ENCODE measurements at regions not wholly inside any gene's neighbourhood (a gene's known extent, or its start where the extent isn't known, plus 50 kb on each side); places are given as distances from the start of the nearest gene placed in this dataset.

GRCh38 chr1:109826446-109826845 lies 62.7 kb upstream of the EPS8L3 start:
- Histone ChIP-seq H3K9me3 (ENCODE audit: control insufficient read depth, low read depth, low read length) (no peaks in the 10 kb centered on the region), H3K9ac (ENCODE audit: low read length) (no peak overlapping the region), H3K4me3 (ENCODE audit: low read length) (no peak overlapping the region), H3K27me3 (ENCODE audit: control insufficient read depth, insufficient read depth, low read length) (no peaks in the 10 kb centered on the region), H3K4me1 (ENCODE audit: control insufficient read depth, low read depth, low read length) (peaks cover 12% of the 10 kb centered on the region), H3K27ac (ENCODE audit: low read length) (no peak overlapping the region), H3K36me3 (ENCODE audit: control insufficient read depth, low read depth, low read length) (no peaks in the 10 kb centered on the region)

- Histone ChIP-seq H3K9ac (ENCODE audit: low read length) (no peak overlapping the region), H3K4me1 (ENCODE audit: control insufficient read depth, low read depth, low read length) (peaks cover 4% of the 10 kb centered on the region), H3K27me3 (ENCODE audit: control insufficient read depth, insufficient read depth, low read length) (no peaks in the 10 kb centered on the region), H3K9me3 (ENCODE audit: control insufficient read depth, low read depth, low read length) (no peaks in the 10 kb centered on the region), H3K27ac (ENCODE audit: low read length) (no peak overlapping the region), H3K4me3 (ENCODE audit: low read length) (no peak overlapping the region), H3K36me3 (ENCODE audit: control insufficient read depth, low read depth, low read length) (no peaks in the 10 kb centered on the region)
These were observed 60.8 kb upstream of the EPS8L3 start for GRCh38 chr1:109824349-109825115.

DNA sequence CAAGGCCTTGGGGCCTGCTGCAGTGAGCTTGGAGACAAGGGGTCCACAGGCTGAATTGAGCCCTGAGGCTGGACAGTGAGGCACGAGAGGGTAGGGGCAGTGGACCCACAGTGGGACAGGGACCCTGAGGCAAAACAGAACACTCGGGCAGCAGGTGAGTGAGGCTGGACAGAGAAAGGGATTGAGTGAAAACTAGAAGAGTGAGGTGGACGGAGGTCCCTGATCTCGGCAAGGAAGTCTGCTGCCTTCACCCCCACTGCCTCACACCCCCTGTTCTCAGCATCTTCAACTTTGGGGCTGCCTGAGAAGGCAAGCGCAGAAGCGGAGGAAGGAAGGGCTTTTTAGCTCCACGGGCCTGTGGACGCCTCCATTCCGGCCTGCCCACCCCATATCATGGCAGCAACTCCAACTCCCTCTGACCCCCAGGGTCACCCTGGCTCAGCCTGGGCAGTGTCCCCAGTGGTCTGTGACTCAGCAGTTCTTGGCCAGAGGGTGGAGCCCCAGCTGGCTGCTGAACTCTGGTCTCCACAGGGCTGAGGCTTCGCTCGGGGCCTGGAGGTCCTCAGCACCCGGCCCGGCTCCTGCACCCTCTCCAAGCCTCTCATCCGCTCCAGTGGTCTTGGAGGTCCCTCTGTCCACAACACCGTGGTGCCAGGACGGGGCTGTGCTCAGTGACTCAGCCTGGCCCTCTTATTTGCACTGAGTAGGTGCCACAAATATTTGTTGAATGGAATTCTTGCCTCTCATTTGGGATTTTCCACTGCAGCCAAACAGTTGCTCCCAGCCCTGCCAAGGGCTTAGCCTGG lies 60.0 kb upstream of the EPS8L3 start:
- Histone ChIP-seq H3K9ac (ENCODE audit: low read length) (no peak overlapping the region), H3K27me3 (ENCODE audit: control insufficient read depth, insufficient read depth, low read length) (no peaks in the 10 kb centered on the region), H3K4me3 (ENCODE audit: low read length) (no peak overlapping the region), H3K9me3 (ENCODE audit: control insufficient read depth, low read depth, low read length) (no peaks in the 10 kb centered on the region), H3K27ac (ENCODE audit: low read length) (no peak overlapping the region), H3K36me3 (ENCODE audit: control insufficient read depth, low read depth, low read length) (no peaks in the 10 kb centered on the region), H3K4me1 (ENCODE audit: control insufficient read depth, low read depth, low read length) (no peaks in the 10 kb centered on the region)

DNA sequence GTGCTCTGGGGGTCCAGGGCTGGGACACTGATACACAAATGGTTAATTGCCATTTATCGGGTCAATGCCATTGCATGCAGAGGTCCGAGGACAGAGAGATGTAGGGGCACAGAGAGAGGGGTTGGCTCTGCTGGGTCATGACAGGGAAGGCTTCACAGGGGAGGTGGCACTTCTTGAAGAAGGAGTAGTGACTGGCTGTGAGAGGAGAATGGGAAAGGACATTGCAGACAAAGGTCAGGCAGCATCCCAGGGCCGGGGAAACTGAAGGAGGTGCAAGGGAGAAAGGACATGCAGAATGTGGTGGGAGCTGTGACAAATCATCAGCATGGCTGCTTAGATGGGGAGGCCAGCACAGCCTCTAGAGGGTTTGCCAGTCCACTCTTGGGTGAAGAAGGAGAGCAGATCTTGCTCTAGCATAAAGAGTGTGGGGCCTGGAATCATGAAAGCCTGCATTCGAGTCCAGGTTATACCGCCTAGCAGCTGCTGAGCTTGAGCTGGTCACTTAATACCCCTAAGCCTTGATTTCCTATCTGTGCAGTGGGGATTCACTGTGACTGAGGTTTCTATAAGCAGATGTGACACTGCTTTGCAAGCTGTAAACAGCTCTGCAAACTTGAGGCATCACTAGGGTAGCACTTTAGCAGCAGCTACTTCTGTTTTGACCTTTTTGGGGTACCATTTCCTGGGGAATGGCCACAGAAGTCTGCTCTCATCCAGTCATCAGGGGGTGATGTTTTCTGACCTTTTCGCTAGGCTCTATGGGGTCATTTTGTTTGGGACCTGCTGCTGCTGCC lies 59.2 kb upstream of the EPS8L3 start:
- H3K27ac ChIP-seq (ENCODE audit: low read length), result no peak overlapping the region
- no peaks in the 10 kb centered on the region for H3K9me3 ChIP-seq (ENCODE audit: control insufficient read depth, low read depth, low read length)
- H3K36me3 ChIP-seq (ENCODE audit: control insufficient read depth, low read depth, low read length), result no peaks in the 10 kb centered on the region
- H3K9ac ChIP-seq (ENCODE audit: low read length), result no peak overlapping the region
- no peak overlapping the region for H3K4me3 ChIP-seq (ENCODE audit: low read length)
- no peaks in the 10 kb centered on the region for H3K27me3 ChIP-seq (ENCODE audit: control insufficient read depth, insufficient read depth, low read length)
- no peaks in the 10 kb centered on the region for H3K4me1 ChIP-seq (ENCODE audit: control insufficient read depth, low read depth, low read length)

GRCh38 chr1:109821831-109822745 lies 58.4 kb upstream of the EPS8L3 start:
- Histone ChIP-seq H3K27ac (ENCODE audit: low read length) (no peak overlapping the region), H3K27me3 (ENCODE audit: control insufficient read depth, insufficient read depth, low read length) (no peaks in the 10 kb centered on the region), H3K36me3 (ENCODE audit: control insufficient read depth, low read depth, low read length) (no peaks in the 10 kb centered on the region), H3K9ac (ENCODE audit: low read length) (no peak overlapping the region), H3K4me3 (ENCODE audit: low read length) (no peak overlapping the region), H3K9me3 (ENCODE audit: control insufficient read depth, low read depth, low read length) (no peaks in the 10 kb centered on the region), H3K4me1 (ENCODE audit: control insufficient read depth, low read depth, low read length) (no peaks in the 10 kb centered on the region)

DNA sequence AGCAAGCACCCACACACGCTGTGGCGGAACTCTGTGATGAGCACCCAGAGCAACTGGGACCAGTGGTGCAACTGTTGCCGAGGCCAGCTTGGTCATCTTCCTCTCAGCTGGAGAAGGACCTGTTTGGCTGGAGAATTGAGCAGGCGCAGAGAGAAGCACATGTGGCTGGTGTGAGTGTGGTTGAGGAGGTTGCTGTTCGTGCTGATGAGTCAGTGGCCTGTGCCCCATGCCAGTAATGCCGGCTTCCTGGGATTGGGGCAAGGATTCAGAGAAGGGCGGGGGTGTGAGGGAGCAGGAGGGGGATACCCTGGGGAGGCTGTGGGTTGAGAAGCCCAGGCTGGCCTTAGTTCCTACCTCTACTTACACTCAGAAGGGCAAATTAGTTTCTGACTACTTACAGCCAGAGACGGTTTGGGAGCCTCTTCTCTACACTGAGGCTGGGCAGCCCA lies 57.5 kb upstream of the EPS8L3 start:
- Histone ChIP-seq H3K9ac (ENCODE audit: low read length) (no peak overlapping the region), H3K27ac (ENCODE audit: low read length) (no peak overlapping the region), H3K4me3 (ENCODE audit: low read length) (no peak overlapping the region), H3K4me1 (ENCODE audit: control insufficient read depth, low read depth, low read length) (no peaks in the 10 kb centered on the region), H3K27me3 (ENCODE audit: control insufficient read depth, insufficient read depth, low read length) (no peaks in the 10 kb centered on the region), H3K36me3 (ENCODE audit: control insufficient read depth, low read depth, low read length) (no peaks in the 10 kb centered on the region), H3K9me3 (ENCODE audit: control insufficient read depth, low read depth, low read length) (no peaks in the 10 kb centered on the region)

GRCh38 chr1:109819906-109820305 lies 56.2 kb upstream of the EPS8L3 start:
- Histone ChIP-seq H3K27ac (ENCODE audit: low read length) (no peak overlapping the region), H3K27me3 (ENCODE audit: control insufficient read depth, insufficient read depth, low read length) (no peaks in the 10 kb centered on the region), H3K9ac (ENCODE audit: low read length) (no peak overlapping the region), H3K4me1 (ENCODE audit: control insufficient read depth, low read depth, low read length) (no peaks in the 10 kb centered on the region), H3K9me3 (ENCODE audit: control insufficient read depth, low read depth, low read length) (peaks cover 4% of the 10 kb centered on the region), H3K36me3 (ENCODE audit: control insufficient read depth, low read depth, low read length) (no peaks in the 10 kb centered on the region), H3K4me3 (ENCODE audit: low read length) (no peak overlapping the region)

DNA sequence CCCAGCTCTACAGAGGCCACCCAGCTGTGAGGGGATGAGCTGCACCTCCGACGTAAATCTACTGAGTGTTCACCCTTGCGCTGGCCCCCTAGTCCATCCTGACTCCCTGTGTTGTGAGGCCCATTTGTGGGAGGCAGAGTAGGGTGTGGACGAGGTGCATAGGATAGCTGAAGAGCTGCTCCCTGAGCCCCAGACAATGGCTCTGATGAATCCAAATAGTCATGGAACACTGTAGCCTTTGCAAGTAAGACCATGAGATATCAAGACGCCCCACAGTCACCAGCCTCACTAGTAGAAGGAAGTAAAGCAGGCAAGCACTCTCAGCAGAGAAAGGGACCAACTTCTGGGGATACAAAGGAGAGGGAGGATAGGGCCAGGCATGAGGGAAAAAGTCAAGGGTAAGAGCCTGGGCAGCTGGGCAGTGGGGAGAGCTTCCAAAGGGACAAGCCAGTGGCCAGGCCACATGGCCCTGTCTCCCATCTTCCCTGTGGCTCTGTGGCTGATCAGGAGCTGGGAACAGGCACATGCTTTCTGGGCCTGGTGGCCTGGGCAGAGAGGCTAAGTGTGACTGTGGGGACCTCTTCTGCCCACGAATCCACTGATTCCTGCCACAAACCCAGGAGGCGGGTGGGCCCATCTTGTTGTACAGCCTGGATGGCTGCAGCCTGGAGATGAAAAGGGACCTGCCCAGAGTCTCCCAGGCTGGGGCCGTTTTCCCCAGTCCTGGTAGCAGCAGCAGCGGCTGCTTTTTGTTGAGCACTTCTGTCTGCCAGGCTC lies 55.5 kb upstream of the EPS8L3 start:
- peaks cover 4% of the 10 kb centered on the region for H3K9me3 ChIP-seq (ENCODE audit: control insufficient read depth, low read depth, low read length)
- no peaks in the 10 kb centered on the region for H3K27me3 ChIP-seq (ENCODE audit: control insufficient read depth, insufficient read depth, low read length)
- H3K27ac ChIP-seq (ENCODE audit: low read length), result no peak overlapping the region
- no peak overlapping the region for H3K9ac ChIP-seq (ENCODE audit: low read length)
- H3K36me3 ChIP-seq (ENCODE audit: control insufficient read depth, low read depth, low read length), result no peaks in the 10 kb centered on the region
- no peaks in the 10 kb centered on the region for H3K4me1 ChIP-seq (ENCODE audit: control insufficient read depth, low read depth, low read length)
- H3K4me3 ChIP-seq (ENCODE audit: low read length), result no peak overlapping the region

GRCh38 chr1:109818271-109818987 lies 54.7 kb upstream of the EPS8L3 start:
- Histone ChIP-seq H3K36me3 (ENCODE audit: control insufficient read depth, low read depth, low read length) (no peaks in the 10 kb centered on the region), H3K9me3 (ENCODE audit: control insufficient read depth, low read depth, low read length) (peaks cover 4% of the 10 kb centered on the region), H3K4me3 (ENCODE audit: low read length) (no peak overlapping the region), H3K27me3 (ENCODE audit: control insufficient read depth, insufficient read depth, low read length) (no peaks in the 10 kb centered on the region), H3K27ac (ENCODE audit: low read length) (no peak overlapping the region), H3K9ac (ENCODE audit: low read length) (no peak overlapping the region), H3K4me1 (ENCODE audit: control insufficient read depth, low read depth, low read length) (no peaks in the 10 kb centered on the region)

- Histone ChIP-seq H3K9ac (ENCODE audit: low read length) (no peak overlapping the region), H3K4me3 (ENCODE audit: low read length) (no peak overlapping the region), H3K27me3 (ENCODE audit: control insufficient read depth, insufficient read depth, low read length) (no peaks in the 10 kb centered on the region), H3K4me1 (ENCODE audit: control insufficient read depth, low read depth, low read length) (no peaks in the 10 kb centered on the region), H3K9me3 (ENCODE audit: control insufficient read depth, low read depth, low read length) (peaks cover 4% of the 10 kb centered on the region), H3K36me3 (ENCODE audit: control insufficient read depth, low read depth, low read length) (no peaks in the 10 kb centered on the region), H3K27ac (ENCODE audit: low read length) (no peak overlapping the region)
These were observed 54.2 kb upstream of the EPS8L3 start for GRCh38 chr1:109817881-109818270.

Data from iPS-18a (cell line).